Left lung (tissue), 4 donors: ENCODE measurements at regions not wholly inside any gene's neighbourhood (a gene's known extent, or its start where the extent isn't known, plus 50 kb on each side); places are given as distances from the start of the nearest gene placed in this dataset.

Experiments used
- ATAC-seq: fragments of 200-7000 bp; cut with Tn5 transposase; one replicate; pipeline ENCODE4 v1.9.1; 2020; ENCODE audit warnings: moderate library complexity
- DNase-seq, 4 donors: peaks; one replicate each; pipeline ENCODE4 v3.0.0-alpha.2; 2013 to 2020
- H3K27ac ChIP-seq, 2 donors: fragments of 200-600 bp; sonication (generic) in 1 of 2; one replicate each; pipeline versions ENCODE4 v1.5.0 to v1.8.0; 2020 to 2021
- H3K27me3 ChIP-seq, 2 donors: fragments of 200-600 bp; sonication (generic) in 1 of 2; one replicate each; pipeline versions ENCODE4 v1.5.0 to v1.8.0; 2020 to 2021
- H3K36me3 ChIP-seq, 2 donors: fragments of 200-600 bp; sonication (generic) in 1 of 2; one replicate each; pipeline versions ENCODE4 v1.5.0 to v1.8.0; 2020 to 2021
- H3K4me1 ChIP-seq, 2 donors: fragments of 200-600 bp; one replicate each; pipeline ENCODE4 v1.8.0; 2021
- H3K4me3 ChIP-seq, 2 donors: fragments of 200-600 bp; sonication (generic) in 1 of 2; one replicate each; pipeline versions ENCODE4 v1.5.0 to v1.8.0; 2020 to 2021; ENCODE audit warnings: mild to moderate bottlenecking in 1 of 2
- H3K9me3 ChIP-seq, 2 donors: fragments of 200-600 bp; sonication (generic) in 1 of 2; one replicate each; pipeline versions ENCODE4 v1.5.0 to v1.8.0; 2020 to 2021
- CTCF ChIP-seq, 2 donors: fragments of 200-600 bp; sonication (generic) in 1 of 2; IDR thresholded peaks; one replicate each; pipeline versions ENCODE4 v1.5.0 to v1.8.0; 2021; ENCODE audit warnings: antibody characterized with exemption in 2 of 2
- intact Hi-C, 2 donors: fragments of 100-400 bp; cut with DNase I; formaldehyde crosslinking; loops; one replicate each; pipeline versions ENCODE4 v1.11.2 to v1.14.2; 2022
- donor health status: DM: no; HTN: yes; CAD: no.
- donor health status: DM: no; HTN: no; CAD: no.

DNA sequence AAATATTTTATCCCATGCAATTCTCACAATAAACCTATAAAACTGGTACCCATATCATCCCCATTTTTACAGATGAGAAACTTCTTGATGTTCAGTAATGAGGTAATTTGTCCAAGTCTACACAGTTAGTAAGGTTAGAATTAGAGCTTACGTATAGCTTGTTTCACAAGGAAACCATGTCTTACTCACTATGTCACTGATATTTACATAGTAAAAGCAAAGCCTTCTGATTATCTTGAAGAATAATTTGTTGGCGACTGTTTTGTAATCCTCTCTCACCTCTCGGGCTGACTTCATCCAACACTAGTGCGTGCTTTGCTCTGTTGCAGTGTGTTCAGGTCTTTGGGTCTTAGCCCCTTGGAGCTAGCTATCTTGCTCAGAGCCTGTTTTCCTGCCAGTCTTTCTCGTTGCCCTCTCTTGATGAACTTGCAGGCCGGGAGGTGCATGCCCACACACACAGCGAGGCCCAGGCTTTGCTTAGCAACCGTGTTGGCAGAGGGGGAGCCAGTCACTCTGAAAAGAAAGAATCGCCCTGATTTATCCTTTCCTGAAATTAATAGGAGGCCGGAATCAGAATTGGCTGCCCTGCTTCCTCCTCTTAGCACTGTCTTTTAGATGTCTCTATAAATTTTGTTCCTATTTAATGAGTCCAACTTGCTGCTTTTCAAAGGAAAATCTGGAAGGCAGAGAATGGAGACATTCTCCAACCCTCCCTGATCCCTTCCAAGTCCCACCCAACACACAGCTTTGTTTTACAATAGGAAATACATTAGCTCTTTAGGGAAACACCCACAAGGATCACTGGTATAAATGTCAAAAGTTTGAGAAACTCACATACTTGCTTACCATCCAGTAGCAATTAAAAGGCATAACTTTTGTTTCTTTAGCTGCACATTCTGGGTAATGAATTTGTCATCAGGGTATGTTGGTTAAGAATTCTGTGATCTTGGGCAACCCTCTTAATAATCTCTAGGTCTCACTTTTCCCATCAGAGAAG lies 97.6 kb upstream of the SEC11C start:
- Histone ChIP-seq H3K36me3 (no peaks in the 10 kb centered on the region), H3K4me3 (no peak overlapping the region), H3K4me1 (no peaks in the 10 kb centered on the region), H3K9me3 (no peaks in the 10 kb centered on the region), H3K27ac (no peak overlapping the region), H3K27me3 (no peaks in the 10 kb centered on the region)
- intact Hi-C loops = no loop called here
- TF ChIP-seq CTCF (IDR thresholded peaks at IDR 0.05) = no peak
- ATAC-seq (peak; percentile 42), DNase-seq (peak in 1 of 4 donors; percentile 51)

GRCh38 chr18:59044855-59045254 lies 94.8 kb upstream of the SEC11C start:
- Histone ChIP-seq H3K4me3 (no peak overlapping the region), H3K27ac (no peak overlapping the region), H3K4me1 (no peaks in the 10 kb centered on the region), H3K27me3 (no peaks in the 10 kb centered on the region), H3K9me3 (no peaks in the 10 kb centered on the region), H3K36me3 (no peaks in the 10 kb centered on the region)
- no peak for ATAC-seq
- DNase-seq = no peak
- no peak for TF ChIP-seq CTCF (IDR thresholded peaks at IDR 0.05)
- intact Hi-C loops = no loop called here

DNA sequence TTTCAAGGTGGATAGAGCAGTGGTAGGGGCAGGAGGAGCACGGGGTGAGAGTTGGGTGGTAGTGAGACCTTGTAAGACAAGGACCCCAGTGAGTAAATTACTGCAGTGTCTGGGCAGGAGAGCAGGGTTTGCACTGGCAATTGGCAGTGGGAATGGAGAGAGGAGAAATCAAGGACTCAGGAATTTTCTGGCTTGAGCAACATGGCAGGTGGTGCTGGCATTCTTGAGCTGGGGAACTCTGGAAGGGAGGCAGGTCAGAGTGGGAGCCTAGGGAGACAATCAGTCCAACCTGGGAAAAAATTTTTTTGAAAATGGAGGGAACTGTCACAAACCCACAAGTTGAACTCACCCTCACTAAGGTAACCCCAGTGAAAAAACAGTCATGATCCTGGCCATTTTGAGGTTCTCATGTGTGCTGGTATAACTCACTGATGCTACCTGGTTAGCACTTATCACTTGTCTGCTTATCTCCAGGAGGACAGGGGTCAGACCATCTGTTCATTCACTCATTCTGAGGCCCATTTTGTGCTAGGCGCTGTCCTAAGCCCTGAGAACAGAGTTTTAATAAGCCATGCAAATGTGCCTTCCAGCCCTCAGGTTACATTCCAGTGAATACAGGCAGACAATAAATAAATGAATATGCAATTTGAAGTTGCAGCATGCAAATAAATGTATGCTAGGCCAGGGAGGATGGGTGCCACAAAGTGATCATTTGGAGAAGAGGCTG lies 92.2 kb upstream of the SEC11C start:
- Histone ChIP-seq H3K36me3 (no peaks in the 10 kb centered on the region), H3K4me3 (no peak overlapping the region), H3K4me1 (no peaks in the 10 kb centered on the region), H3K27ac (no peak overlapping the region), H3K9me3 (no peaks in the 10 kb centered on the region), H3K27me3 (no peaks in the 10 kb centered on the region)
- ATAC-seq (no peak), DNase-seq (no peak)
- intact Hi-C loops = no loop called here
- TF ChIP-seq CTCF (IDR thresholded peaks at IDR 0.05) = no peak

- DNase-seq = no peak
- H3K36me3 ChIP-seq = no peaks in the 10 kb centered on the region
- no peak overlapping the region for H3K27ac ChIP-seq
- H3K27me3 ChIP-seq = no peaks in the 10 kb centered on the region
- no peaks in the 10 kb centered on the region for H3K9me3 ChIP-seq
- H3K4me3 ChIP-seq = no peak overlapping the region
- intact Hi-C loops = no loop called here
- TF ChIP-seq CTCF (IDR thresholded peaks at IDR 0.05) = no peak
- no peaks in the 10 kb centered on the region for H3K4me1 ChIP-seq
- ATAC-seq = no peak
Measured at GRCh38 chr18:59048048-59048363, 91.7 kb upstream of the SEC11C start.

- intact Hi-C loops = no loop called here
- ATAC-seq = peak; percentile 50
- H3K4me1 ChIP-seq = no peaks in the 10 kb centered on the region
- no peaks in the 10 kb centered on the region for H3K27me3 ChIP-seq
- H3K4me3 ChIP-seq = no peak overlapping the region
- no peak for TF ChIP-seq CTCF (IDR thresholded peaks at IDR 0.05)
- no peaks in the 10 kb centered on the region for H3K36me3 ChIP-seq
- H3K27ac ChIP-seq = no peak overlapping the region
- DNase-seq = no peak
- no peaks in the 10 kb centered on the region for H3K9me3 ChIP-seq
Measured at GRCh38 chr18:59048378-59048777, 91.3 kb upstream of the SEC11C start.
